Fibroblast of lung (primary cell): ENCODE measurements at regions not wholly inside any gene's neighbourhood (a gene's known extent, or its start where the extent isn't known, plus 50 kb on each side); places are given as distances from the start of the nearest gene placed in this dataset.

Experiments
- DNase-seq, 2 donors: peaks; one replicate each; pipeline versions ENCODE4 v3.0.0 to v3.0.0-alpha.2; 2010; ENCODE audit warnings: low read depth in 2 of 2
- H2AFZ ChIP-seq: 2 replicates; pipeline ENCODE4 v1.5.1; 2012; ENCODE audit warnings: low read length, control low read depth, inconsistent platforms
- H3K27ac ChIP-seq: 2 replicates; pipeline ENCODE4 v1.5.1; 2011; ENCODE audit warnings: low read length, control low read depth; ENCODE audit not compliant: insufficient read depth
- H3K27me3 ChIP-seq: 2 replicates; pipeline ENCODE4 v1.5.1; 2011; ENCODE audit warnings: mild to moderate bottlenecking, low read length; ENCODE audit not compliant: control insufficient read depth, insufficient read depth
- H3K36me3 ChIP-seq: 2 replicates; pipeline ENCODE4 v1.5.1; 2011; ENCODE audit warnings: low read length; ENCODE audit not compliant: control insufficient read depth, insufficient read depth
- H3K4me1 ChIP-seq: 2 replicates; pipeline ENCODE4 v1.5.1; 2011; ENCODE audit warnings: low read length; ENCODE audit not compliant: control insufficient read depth, insufficient read depth; ENCODE audit errors: extremely low read depth
- H3K4me2 ChIP-seq: 2 replicates; pipeline ENCODE4 v1.5.1; 2011; ENCODE audit warnings: low read length, control low read depth; ENCODE audit not compliant: insufficient read depth; ENCODE audit errors: extremely low read depth
- H3K4me3 ChIP-seq, 4 experiments: fragments of 200-600 bp in 1 of 4; sonication (generic) in 1 of 4; replicated peaks in 1 of 4; 2 replicates each; pipeline ENCODE4 v1.5.1; 2011 to 2016; ENCODE audit warnings: low read length in 4 of 4, low read depth in 3 of 4, mild to moderate bottlenecking in 3 of 4, control low read depth in 2 of 4, inconsistent platforms in 1 of 4, mixed read lengths in 1 of 4; ENCODE audit not compliant: insufficient read depth in 1 of 4; ENCODE audit errors: control extremely low read depth in 1 of 4
- H3K79me2 ChIP-seq: 2 replicates; pipeline ENCODE4 v1.5.1; 2012; ENCODE audit warnings: mild to moderate bottlenecking, low read length, inconsistent platforms; ENCODE audit not compliant: control insufficient read depth, insufficient read depth
- H3K9ac ChIP-seq: 2 replicates; pipeline ENCODE4 v1.5.1; 2011; ENCODE audit warnings: mild to moderate bottlenecking, low read length, control low read depth; ENCODE audit not compliant: insufficient read depth
- H3K9me3 ChIP-seq: 2 replicates; pipeline ENCODE4 v1.5.1; 2012; ENCODE audit warnings: low read depth, low read length; ENCODE audit not compliant: control insufficient read depth, insufficient read depth
- H4K20me1 ChIP-seq: 2 replicates; pipeline ENCODE4 v1.5.1; 2011; ENCODE audit warnings: low read length; ENCODE audit not compliant: control insufficient read depth, insufficient read depth; ENCODE audit errors: extremely low read depth
- CTCF ChIP-seq, 2 donors: IDR thresholded peaks in 1 of 2; conservative IDR thresholded peaks in 1 of 2; 1 replicate in 1 of 2; 2 replicates in 1 of 2; pipeline ENCODE4 v1.5.1; 2011 to 2012; ENCODE audit warnings: low read length in 2 of 2, control low read depth in 1 of 2, inconsistent platforms in 1 of 2, low read depth in 1 of 2, mild to moderate bottlenecking in 1 of 2
- EZH2 ChIP-seq: IDR thresholded peaks from 2 replicates; pipeline ENCODE4 v1.5.1; 2012; ENCODE audit warnings: low read length, control low read depth, mild to moderate bottlenecking; ENCODE audit errors: missing control alignments

DNA sequence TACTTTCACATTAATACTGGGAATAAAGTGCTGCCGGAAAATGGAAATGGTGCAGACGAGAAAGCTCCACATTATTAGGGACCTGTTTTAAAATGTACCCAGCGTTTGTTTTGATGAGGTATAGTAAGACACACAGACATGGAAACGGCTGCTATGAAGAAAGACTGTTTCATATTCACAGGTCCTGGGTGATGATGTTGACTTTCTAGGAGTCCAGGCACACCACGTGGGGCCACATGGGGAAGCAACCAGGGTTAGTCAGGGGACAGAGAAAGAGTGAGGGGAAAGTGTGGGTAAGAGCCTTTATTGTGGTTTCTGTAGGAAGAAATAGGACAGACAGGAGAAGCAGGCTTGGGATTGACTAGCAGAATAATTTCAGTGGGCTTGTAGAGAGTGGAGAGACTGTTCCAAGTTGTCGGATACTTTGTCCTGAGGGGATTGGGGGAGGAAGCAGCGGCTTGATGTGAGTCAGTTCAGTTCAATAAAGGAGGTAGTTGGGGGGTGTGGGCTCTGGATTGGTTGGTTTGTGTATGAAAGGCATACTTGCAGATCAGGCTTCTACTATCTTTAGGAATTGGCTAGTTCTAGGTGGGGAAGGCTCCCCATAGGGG lies 112.0 kb upstream of the MCHR2 start:
- Histone ChIP-seq H2AFZ (no peak overlapping the region), H3K27ac (no peak overlapping the region), H3K27me3 (peaks cover 7% of the 10 kb centered on the region), H3K4me1 (no peaks in the 10 kb centered on the region), H3K79me2 (no peaks in the 10 kb centered on the region), H3K36me3 (no peaks in the 10 kb centered on the region), H3K4me3 (no peak overlapping the region), H4K20me1 (no peaks in the 10 kb centered on the region), H3K9ac (no peak overlapping the region), H3K4me2 (no peak overlapping the region), H3K9me3 (no peaks in the 10 kb centered on the region)
- DNase-seq: no peak
- TF ChIP-seq EZH2 (no peak), CTCF (conservative IDR thresholded peaks at IDR 0.05 in 1 of 2, IDR thresholded peaks at IDR 0.05 in 1 of 2; ENCODE audit: low read depth in 1 of 2, low read length in 2 of 2) (no peak)

DNA sequence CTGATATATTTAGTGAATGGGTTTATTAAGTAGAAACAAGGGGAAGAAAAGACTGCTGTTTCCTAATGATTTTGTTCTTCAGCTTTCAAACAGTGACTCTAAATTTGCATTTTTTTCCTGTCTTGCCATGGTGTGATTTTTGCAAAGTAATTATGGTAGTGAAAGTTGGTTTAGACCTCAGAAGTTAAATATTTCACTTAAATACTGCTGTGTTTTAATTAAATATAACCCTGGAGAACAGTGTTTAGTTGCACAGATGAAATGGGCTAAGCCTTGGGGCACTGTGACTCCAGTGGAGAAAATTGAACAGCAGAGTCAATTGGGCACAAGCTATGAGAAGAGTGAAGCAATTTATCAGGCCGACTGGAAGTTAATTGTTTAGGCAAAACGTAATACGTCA lies 111.1 kb upstream of the MCHR2 start:
- no peak for TF ChIP-seq EZH2
- TF ChIP-seq CTCF (conservative IDR thresholded peaks at IDR 0.05 in 1 of 2, IDR thresholded peaks at IDR 0.05 in 1 of 2; ENCODE audit: low read depth in 1 of 2, low read length in 2 of 2): no peak
- Histone ChIP-seq H3K27ac (no peak overlapping the region), H3K9me3 (no peaks in the 10 kb centered on the region), H3K27me3 (no peaks in the 10 kb centered on the region), H3K4me2 (no peak overlapping the region), H3K4me3 (no peak overlapping the region), H4K20me1 (no peaks in the 10 kb centered on the region), H3K4me1 (no peaks in the 10 kb centered on the region), H3K79me2 (no peaks in the 10 kb centered on the region), H3K9ac (no peak overlapping the region), H2AFZ (no peak overlapping the region), H3K36me3 (no peaks in the 10 kb centered on the region)
- DNase-seq: no peak

DNA sequence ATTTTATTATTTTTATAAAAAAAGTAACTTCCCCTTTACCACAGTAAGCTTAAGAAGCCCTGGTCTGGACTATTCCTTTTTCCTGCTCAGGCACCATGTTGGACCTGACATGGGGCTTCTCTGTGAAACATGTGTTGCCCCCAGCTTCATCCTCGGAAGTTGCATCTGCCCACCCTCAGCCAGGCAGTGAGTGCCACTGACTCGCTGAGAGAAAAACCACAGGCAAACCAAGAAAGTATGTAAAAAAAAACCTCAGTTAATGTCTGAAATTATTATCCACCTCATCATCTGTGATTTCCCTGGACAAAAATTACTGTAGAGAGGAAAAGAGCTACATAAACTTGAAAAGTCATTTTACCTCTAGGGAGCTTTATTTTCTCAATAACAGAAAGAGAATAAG lies 109.9 kb upstream of the MCHR2 start:
- Histone ChIP-seq H3K36me3 (no peaks in the 10 kb centered on the region), H3K4me3 (no peak overlapping the region), H3K9ac (no peak overlapping the region), H3K79me2 (no peaks in the 10 kb centered on the region), H3K27me3 (no peaks in the 10 kb centered on the region), H3K27ac (no peak overlapping the region), H3K4me2 (no peak overlapping the region), H2AFZ (no peak overlapping the region), H3K4me1 (no peaks in the 10 kb centered on the region), H4K20me1 (no peaks in the 10 kb centered on the region), H3K9me3 (no peaks in the 10 kb centered on the region)
- peak in 1 of 2 donors; percentile 8 for DNase-seq
- TF ChIP-seq EZH2 (no peak), CTCF (conservative IDR thresholded peaks at IDR 0.05 in 1 of 2, IDR thresholded peaks at IDR 0.05 in 1 of 2; ENCODE audit: low read depth in 1 of 2, low read length in 2 of 2) (no peak)
